ENCODE measurements at regions not wholly inside any gene's neighbourhood (a gene's known extent, or its start where the extent isn't known, plus 50 kb on each side); places are given as distances from the start of the nearest gene placed in this dataset.
A peak's percentile ranks its signal among the peaks of the same experiment; 100 is the strongest.

GRCh38 chr1:30244801-30245200, 478.6 kb downstream of the MATN1 start:
- no peaks in the 10 kb centered on the region for H3K36me3 ChIP-seq (ENCODE audit: control insufficient read depth, insufficient read depth, low read length)
- H3K4me1 ChIP-seq (ENCODE audit: control insufficient read depth, insufficient read depth, low read length, poor library complexity, severe bottlenecking) = no peaks in the 10 kb centered on the region
- no peak overlapping the region for H3K4me3 ChIP-seq (ENCODE audit: insufficient read depth, low read depth, low read length, poor library complexity, severe bottlenecking)
- H3K27ac ChIP-seq (ENCODE audit: insufficient read depth, low read length, poor library complexity, severe bottlenecking) = no peak overlapping the region
- H3K27me3 ChIP-seq (replicated peaks; ENCODE audit: control insufficient read depth, insufficient read depth, low read length, poor library complexity, severe bottlenecking) = peaks cover 9% of the 10 kb centered on the region
- DNase-seq = no peak
- H3K9me3 ChIP-seq (ENCODE audit: control insufficient read depth, low read length) = no peaks in the 10 kb centered on the region

DNA sequence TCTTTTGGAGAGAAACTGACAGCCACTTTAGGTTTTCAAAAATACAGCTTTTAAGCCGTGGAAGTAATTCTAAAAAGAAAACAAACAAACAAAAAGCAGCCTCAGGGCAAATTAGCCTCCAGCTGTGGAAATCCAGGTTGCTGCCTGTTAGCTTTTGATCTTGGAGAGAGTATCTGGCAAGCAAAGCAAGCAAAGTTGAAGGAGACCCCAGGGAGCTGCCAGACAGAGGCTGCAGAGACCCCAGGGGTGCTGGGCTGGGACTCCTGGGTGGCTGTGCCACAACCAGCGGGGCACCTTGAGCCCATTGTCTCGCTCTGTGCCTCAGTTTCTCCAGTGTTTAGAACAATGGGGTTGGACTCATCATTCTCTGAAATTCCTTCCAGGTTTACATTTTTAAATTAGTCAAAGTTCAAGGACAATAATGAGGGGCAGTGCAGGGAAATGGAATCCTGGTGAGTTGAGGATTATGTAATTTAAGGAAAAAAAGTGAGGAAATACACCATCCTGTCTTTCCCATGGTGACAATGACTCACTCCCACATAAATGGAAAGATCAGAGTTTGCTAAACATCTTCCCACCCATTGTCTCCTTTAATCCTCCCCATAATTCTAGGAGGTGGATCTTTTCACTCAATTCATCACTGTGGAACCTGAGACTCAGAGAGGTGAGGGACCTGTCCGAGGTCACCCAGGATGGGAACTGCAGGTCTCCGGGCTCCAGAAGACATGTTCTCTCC, 480.5 kb downstream of the MATN1 start:
- no peaks in the 10 kb centered on the region for H3K36me3 ChIP-seq (ENCODE audit: control insufficient read depth, insufficient read depth, low read length)
- H3K4me1 ChIP-seq (ENCODE audit: control insufficient read depth, insufficient read depth, low read length, poor library complexity, severe bottlenecking) = no peaks in the 10 kb centered on the region
- peaks cover 9% of the 10 kb centered on the region for H3K27me3 ChIP-seq (replicated peaks; ENCODE audit: control insufficient read depth, insufficient read depth, low read length, poor library complexity, severe bottlenecking)
- DNase-seq = no peak
- H3K9me3 ChIP-seq (ENCODE audit: control insufficient read depth, low read length) = no peaks in the 10 kb centered on the region
- no peak overlapping the region for H3K27ac ChIP-seq (ENCODE audit: insufficient read depth, low read length, poor library complexity, severe bottlenecking)
- H3K4me3 ChIP-seq (ENCODE audit: insufficient read depth, low read depth, low read length, poor library complexity, severe bottlenecking) = no peak overlapping the region

DNA sequence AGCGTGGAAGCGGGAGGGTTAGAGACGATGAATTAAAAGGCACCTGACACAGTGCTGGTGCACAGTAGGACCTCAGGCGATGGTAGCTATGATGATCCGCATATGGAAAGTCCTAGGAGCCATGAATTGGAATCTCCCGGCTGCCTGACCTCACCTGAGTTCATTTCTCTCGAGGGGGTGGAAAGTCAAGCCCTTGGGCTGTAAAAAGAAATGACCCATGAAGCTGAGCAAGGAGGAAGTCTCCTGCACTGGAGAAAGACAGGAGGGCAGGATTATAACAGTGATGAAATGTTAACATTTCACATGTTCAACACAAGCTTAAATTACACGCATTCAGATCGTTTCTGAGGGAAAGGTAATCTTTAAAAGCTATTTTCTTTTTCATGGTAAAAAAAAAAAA, 481.2 kb downstream of the MATN1 start:
- Histone ChIP-seq H3K4me3 (ENCODE audit: insufficient read depth, low read depth, low read length, poor library complexity, severe bottlenecking) (no peak overlapping the region), H3K27ac (ENCODE audit: insufficient read depth, low read length, poor library complexity, severe bottlenecking) (no peak overlapping the region), H3K27me3 (replicated peaks; ENCODE audit: control insufficient read depth, insufficient read depth, low read length, poor library complexity, severe bottlenecking) (peaks cover 9% of the 10 kb centered on the region), H3K9me3 (ENCODE audit: control insufficient read depth, low read length) (no peaks in the 10 kb centered on the region), H3K36me3 (ENCODE audit: control insufficient read depth, insufficient read depth, low read length) (no peaks in the 10 kb centered on the region), H3K4me1 (ENCODE audit: control insufficient read depth, insufficient read depth, low read length, poor library complexity, severe bottlenecking) (no peaks in the 10 kb centered on the region)
- DNase-seq = no peak

DNA sequence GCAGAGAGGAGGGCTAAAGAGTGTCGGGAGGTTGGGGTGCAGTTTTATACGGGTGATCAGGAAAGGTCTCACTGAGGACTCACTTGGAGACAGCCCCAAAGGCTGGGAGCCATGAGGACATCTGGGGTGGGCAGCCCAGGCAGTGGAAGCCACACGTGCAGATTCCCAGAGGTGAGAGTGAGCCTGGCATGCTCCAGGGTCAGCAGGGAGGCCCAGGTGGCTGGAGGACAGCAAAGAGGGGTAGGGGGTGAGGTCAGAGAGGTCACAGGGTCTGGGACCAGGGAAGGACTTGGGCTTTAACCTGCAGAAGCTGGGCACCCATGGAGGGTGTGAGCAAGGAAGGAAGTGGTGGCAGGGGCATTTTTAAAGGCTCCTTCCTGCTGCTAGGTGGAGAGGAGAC, 481.7 kb downstream of the MATN1 start:
- Histone ChIP-seq H3K4me3 (ENCODE audit: insufficient read depth, low read depth, low read length, poor library complexity, severe bottlenecking) (no peak overlapping the region), H3K9me3 (ENCODE audit: control insufficient read depth, low read length) (no peaks in the 10 kb centered on the region), H3K4me1 (ENCODE audit: control insufficient read depth, insufficient read depth, low read length, poor library complexity, severe bottlenecking) (no peaks in the 10 kb centered on the region), H3K36me3 (ENCODE audit: control insufficient read depth, insufficient read depth, low read length) (no peaks in the 10 kb centered on the region), H3K27ac (ENCODE audit: insufficient read depth, low read length, poor library complexity, severe bottlenecking) (no peak overlapping the region), H3K27me3 (replicated peaks; ENCODE audit: control insufficient read depth, insufficient read depth, low read length, poor library complexity, severe bottlenecking) (peaks cover 9% of the 10 kb centered on the region)
- no peak for DNase-seq

DNA sequence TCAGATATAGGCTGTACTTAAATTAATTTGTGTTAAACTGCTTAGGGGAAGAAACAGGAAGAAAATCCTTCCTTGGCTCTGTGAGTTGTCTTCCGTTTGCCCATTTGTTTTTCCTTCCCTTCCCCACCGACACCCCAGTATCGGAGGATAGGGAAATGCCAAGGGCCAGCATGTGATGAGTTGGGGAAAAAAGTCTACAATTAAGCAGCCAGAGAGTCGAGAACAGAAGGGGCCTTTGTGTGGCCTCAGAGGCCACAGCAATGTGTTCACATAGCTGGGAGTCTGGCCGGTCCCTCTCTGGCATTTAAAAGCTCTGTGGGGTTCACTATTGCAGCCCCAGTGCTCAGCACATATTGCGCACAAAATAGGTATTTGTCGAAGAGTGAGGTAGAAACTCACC, 489.3 kb downstream of the MATN1 start:
- H3K27ac ChIP-seq (ENCODE audit: insufficient read depth, low read length, poor library complexity, severe bottlenecking) = no peak overlapping the region
- H3K27me3 ChIP-seq (replicated peaks; ENCODE audit: control insufficient read depth, insufficient read depth, low read length, poor library complexity, severe bottlenecking) = no peaks in the 10 kb centered on the region
- no peaks in the 10 kb centered on the region for H3K9me3 ChIP-seq (ENCODE audit: control insufficient read depth, low read length)
- H3K4me1 ChIP-seq (ENCODE audit: control insufficient read depth, insufficient read depth, low read length, poor library complexity, severe bottlenecking) = no peaks in the 10 kb centered on the region
- no peak overlapping the region for H3K4me3 ChIP-seq (ENCODE audit: insufficient read depth, low read depth, low read length, poor library complexity, severe bottlenecking)
- H3K36me3 ChIP-seq (ENCODE audit: control insufficient read depth, insufficient read depth, low read length) = no peaks in the 10 kb centered on the region
- no peak for DNase-seq

DNA sequence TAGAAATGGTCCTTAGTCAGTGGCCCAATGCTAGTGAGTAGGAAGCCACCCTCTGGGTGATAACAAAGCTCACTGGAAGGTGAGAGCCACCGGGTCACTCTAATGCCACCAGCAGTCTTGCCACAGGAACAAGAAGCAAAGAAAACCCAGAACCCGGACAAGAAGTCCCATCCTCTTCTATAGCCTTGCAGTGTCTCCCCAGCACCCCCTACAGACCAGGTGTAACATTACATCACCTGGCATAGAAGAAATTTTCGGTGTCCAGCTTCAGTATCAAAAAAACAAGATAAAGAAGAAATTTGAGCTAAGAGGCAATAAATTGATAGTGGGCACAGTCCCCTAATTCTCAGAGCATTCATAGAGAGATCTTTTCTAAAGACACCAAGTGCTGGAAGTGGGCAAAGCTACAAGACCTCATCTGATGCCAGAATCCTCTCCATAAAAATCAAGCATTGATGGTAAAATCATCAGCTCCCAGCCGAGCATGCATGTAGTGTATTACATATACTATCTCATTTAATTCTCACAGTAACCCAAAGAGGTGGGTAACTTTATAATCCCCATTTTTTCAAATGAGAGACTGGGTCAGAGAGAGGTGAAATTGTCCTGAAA, 491.0 kb downstream of the MATN1 start:
- no peak overlapping the region for H3K27ac ChIP-seq (ENCODE audit: insufficient read depth, low read length, poor library complexity, severe bottlenecking)
- H3K9me3 ChIP-seq (ENCODE audit: control insufficient read depth, low read length) = no peaks in the 10 kb centered on the region
- no peaks in the 10 kb centered on the region for H3K27me3 ChIP-seq (replicated peaks; ENCODE audit: control insufficient read depth, insufficient read depth, low read length, poor library complexity, severe bottlenecking)
- peak in 2 of 3 donors; percentile 12 to 14 for DNase-seq
- no peaks in the 10 kb centered on the region for H3K4me1 ChIP-seq (ENCODE audit: control insufficient read depth, insufficient read depth, low read length, poor library complexity, severe bottlenecking)
- H3K36me3 ChIP-seq (ENCODE audit: control insufficient read depth, insufficient read depth, low read length) = no peaks in the 10 kb centered on the region
- no peak overlapping the region for H3K4me3 ChIP-seq (ENCODE audit: insufficient read depth, low read depth, low read length, poor library complexity, severe bottlenecking)

GRCh38 chr1:30229960-30230359, 493.4 kb downstream of the MATN1 start:
- Histone ChIP-seq H3K27me3 (replicated peaks; ENCODE audit: control insufficient read depth, insufficient read depth, low read length, poor library complexity, severe bottlenecking) (no peaks in the 10 kb centered on the region), H3K4me1 (ENCODE audit: control insufficient read depth, insufficient read depth, low read length, poor library complexity, severe bottlenecking) (no peaks in the 10 kb centered on the region), H3K4me3 (ENCODE audit: insufficient read depth, low read depth, low read length, poor library complexity, severe bottlenecking) (no peak overlapping the region), H3K9me3 (ENCODE audit: control insufficient read depth, low read length) (no peaks in the 10 kb centered on the region), H3K27ac (ENCODE audit: insufficient read depth, low read length, poor library complexity, severe bottlenecking) (no peak overlapping the region), H3K36me3 (ENCODE audit: control insufficient read depth, insufficient read depth, low read length) (no peaks in the 10 kb centered on the region)
- DNase-seq = no peak

DNA sequence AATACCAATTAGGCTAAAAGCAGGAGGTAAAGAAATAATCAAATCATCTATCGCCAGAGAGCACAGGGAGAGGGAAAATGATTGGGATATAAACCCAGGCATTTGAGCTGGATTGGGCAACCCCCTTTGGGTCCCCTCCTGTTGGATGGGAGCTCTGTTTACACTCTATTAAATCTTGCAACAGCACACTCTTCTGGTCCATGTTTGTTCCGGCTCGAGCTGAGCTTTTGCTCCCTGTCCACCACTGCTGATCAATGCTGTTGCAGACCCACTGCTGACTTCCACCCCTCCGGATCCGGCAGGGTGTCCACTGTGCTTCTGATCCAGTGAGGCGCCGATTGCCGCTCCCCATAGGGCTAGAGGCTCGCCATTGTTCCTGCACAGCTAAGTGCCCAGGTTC, 493.8 kb downstream of the MATN1 start:
- Histone ChIP-seq H3K27me3 (replicated peaks; ENCODE audit: control insufficient read depth, insufficient read depth, low read length, poor library complexity, severe bottlenecking) (no peaks in the 10 kb centered on the region), H3K4me1 (ENCODE audit: control insufficient read depth, insufficient read depth, low read length, poor library complexity, severe bottlenecking) (no peaks in the 10 kb centered on the region), H3K9me3 (ENCODE audit: control insufficient read depth, low read length) (no peaks in the 10 kb centered on the region), H3K36me3 (ENCODE audit: control insufficient read depth, insufficient read depth, low read length) (no peaks in the 10 kb centered on the region), H3K27ac (ENCODE audit: insufficient read depth, low read length, poor library complexity, severe bottlenecking) (no peak overlapping the region), H3K4me3 (ENCODE audit: insufficient read depth, low read depth, low read length, poor library complexity, severe bottlenecking) (no peak overlapping the region)
- DNase-seq = no peak

DNA sequence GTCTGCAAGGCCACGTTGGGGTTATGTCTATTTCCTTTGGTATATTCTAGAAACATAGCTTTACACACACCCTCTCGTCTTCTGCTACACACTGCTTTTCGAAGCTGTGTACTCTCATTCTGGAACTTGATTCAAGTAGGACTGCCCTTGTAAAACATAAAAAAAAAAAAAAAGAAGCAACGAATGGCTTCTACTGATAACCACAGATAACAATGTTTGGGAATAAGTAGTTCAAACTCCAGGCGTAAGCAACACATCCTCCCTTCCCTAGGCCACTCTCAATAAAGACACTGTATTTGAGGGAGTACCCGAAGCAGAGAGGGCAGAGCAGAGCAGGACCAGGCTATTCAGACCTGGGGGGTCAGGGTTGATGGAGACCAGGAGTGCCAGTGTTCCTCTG, 496.7 kb downstream of the MATN1 start:
- no peaks in the 10 kb centered on the region for H3K27me3 ChIP-seq (replicated peaks; ENCODE audit: control insufficient read depth, insufficient read depth, low read length, poor library complexity, severe bottlenecking)
- H3K27ac ChIP-seq (ENCODE audit: insufficient read depth, low read length, poor library complexity, severe bottlenecking) = no peak overlapping the region
- no peak for DNase-seq
- H3K9me3 ChIP-seq (ENCODE audit: control insufficient read depth, low read length) = no peaks in the 10 kb centered on the region
- H3K4me3 ChIP-seq (ENCODE audit: insufficient read depth, low read depth, low read length, poor library complexity, severe bottlenecking) = no peak overlapping the region
- no peaks in the 10 kb centered on the region for H3K4me1 ChIP-seq (ENCODE audit: control insufficient read depth, insufficient read depth, low read length, poor library complexity, severe bottlenecking)
- H3K36me3 ChIP-seq (ENCODE audit: control insufficient read depth, insufficient read depth, low read length) = no peaks in the 10 kb centered on the region

- Histone ChIP-seq H3K4me3 (ENCODE audit: insufficient read depth, low read depth, low read length, poor library complexity, severe bottlenecking) (no peak overlapping the region), H3K27me3 (replicated peaks; ENCODE audit: control insufficient read depth, insufficient read depth, low read length, poor library complexity, severe bottlenecking) (no peaks in the 10 kb centered on the region), H3K4me1 (ENCODE audit: control insufficient read depth, insufficient read depth, low read length, poor library complexity, severe bottlenecking) (no peaks in the 10 kb centered on the region), H3K36me3 (ENCODE audit: control insufficient read depth, insufficient read depth, low read length) (no peaks in the 10 kb centered on the region), H3K9me3 (ENCODE audit: control insufficient read depth, low read length) (no peaks in the 10 kb centered on the region), H3K27ac (ENCODE audit: insufficient read depth, low read length, poor library complexity, severe bottlenecking) (no peak overlapping the region)
- no peak for DNase-seq
Observed at GRCh38 chr1:30225357-30225756, 498.0 kb downstream of the MATN1 start.
